Coronary artery (tissue), 2 donors: ENCODE measurements at regions not wholly inside any gene's neighbourhood (a gene's known extent, or its start where the extent isn't known, plus 50 kb on each side); places are given as distances from the start of the nearest gene placed in this dataset.
A peak's percentile ranks its signal among the peaks of the same experiment; 100 is the strongest.

ENCODE experiments used
- DNase-seq: peaks from one replicate; pipeline ENCODE4 v3.0.0-alpha.2; 2017; ENCODE audit warnings: low spot score
- H3K27ac ChIP-seq, 2 donors: fragments of 200-600 bp; sonication (generic); one replicate each; pipeline ENCODE4 v1.5.1; 2016 to 2019
- H3K4me3 ChIP-seq: fragments of 200-600 bp; sonication (generic); 2 replicates; pipeline ENCODE4 v1.5.1; 2016; ENCODE audit warnings: mild to moderate bottlenecking, moderate library complexity
- TF ChIP-seq, protein P1 (sequence below): fragments of 200-600 bp; sonication (generic); IDR thresholded peaks from one replicate; pipeline ENCODE4 v1.5.1; 2019; ENCODE audit warnings: antibody characterized with exemption

DNA sequence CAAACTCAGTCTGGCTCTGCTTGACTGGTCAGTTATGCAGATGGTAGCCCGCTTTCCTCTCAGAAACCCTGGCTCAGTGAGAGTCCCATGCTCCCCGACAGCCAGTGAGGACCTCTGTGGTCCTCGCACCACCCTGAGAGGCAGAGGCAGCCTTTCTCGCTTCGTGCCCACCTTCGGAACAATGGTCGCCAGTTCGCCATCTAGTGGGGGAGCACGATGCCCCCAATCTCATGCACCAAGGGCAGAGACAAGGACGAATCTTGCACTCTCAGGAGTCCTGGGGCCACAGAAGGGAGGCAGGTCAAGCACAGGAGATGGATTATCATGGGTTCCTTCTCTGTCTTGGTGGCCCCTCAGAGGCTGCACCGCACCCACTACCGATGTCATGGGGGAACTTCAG lies 75.2 kb downstream of the RHCG start:
- Histone ChIP-seq H3K27ac (no peak overlapping the region), H3K4me3 (no peak overlapping the region)
- no peak for DNase-seq
- TF ChIP-seq, protein P1, sequence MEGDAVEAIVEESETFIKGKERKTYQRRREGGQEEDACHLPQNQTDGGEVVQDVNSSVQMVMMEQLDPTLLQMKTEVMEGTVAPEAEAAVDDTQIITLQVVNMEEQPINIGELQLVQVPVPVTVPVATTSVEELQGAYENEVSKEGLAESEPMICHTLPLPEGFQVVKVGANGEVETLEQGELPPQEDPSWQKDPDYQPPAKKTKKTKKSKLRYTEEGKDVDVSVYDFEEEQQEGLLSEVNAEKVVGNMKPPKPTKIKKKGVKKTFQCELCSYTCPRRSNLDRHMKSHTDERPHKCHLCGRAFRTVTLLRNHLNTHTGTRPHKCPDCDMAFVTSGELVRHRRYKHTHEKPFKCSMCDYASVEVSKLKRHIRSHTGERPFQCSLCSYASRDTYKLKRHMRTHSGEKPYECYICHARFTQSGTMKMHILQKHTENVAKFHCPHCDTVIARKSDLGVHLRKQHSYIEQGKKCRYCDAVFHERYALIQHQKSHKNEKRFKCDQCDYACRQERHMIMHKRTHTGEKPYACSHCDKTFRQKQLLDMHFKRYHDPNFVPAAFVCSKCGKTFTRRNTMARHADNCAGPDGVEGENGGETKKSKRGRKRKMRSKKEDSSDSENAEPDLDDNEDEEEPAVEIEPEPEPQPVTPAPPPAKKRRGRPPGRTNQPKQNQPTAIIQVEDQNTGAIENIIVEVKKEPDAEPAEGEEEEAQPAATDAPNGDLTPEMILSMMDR, result no peak

DNA sequence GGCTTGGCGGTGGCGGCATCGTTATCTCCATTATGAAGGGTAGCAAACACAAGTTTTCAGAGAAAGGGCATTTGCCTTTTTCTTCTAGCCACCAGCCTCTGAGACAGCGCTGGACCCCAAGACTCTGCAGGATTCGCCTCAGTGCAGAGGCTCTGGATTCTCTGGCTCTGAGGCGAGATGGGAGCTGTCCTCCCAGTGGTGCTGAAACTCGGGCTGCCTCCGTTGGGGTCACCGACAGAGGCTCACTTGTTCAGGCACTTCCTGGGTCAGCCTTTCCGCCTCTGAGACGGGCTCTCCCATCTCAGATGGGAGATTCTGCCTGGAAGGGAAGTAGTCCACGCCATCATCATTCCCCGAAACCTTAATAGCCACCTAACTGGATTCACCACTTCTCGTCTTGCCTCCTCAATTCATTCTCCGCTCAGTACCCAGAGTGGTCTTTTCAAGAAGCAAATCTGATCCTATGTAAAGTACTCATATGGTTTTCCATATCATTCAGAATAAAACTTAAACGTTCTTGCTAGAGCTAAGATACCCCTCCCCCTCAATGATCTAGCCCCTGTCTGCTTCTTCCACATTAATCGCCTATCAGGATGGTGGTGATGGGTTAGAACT lies 76.9 kb downstream of the RHCG start:
- no peak for DNase-seq
- no peak overlapping the region for H3K27ac ChIP-seq
- TF ChIP-seq, protein P1, result no peak
- H3K4me3 ChIP-seq, result no peak overlapping the region

DNA sequence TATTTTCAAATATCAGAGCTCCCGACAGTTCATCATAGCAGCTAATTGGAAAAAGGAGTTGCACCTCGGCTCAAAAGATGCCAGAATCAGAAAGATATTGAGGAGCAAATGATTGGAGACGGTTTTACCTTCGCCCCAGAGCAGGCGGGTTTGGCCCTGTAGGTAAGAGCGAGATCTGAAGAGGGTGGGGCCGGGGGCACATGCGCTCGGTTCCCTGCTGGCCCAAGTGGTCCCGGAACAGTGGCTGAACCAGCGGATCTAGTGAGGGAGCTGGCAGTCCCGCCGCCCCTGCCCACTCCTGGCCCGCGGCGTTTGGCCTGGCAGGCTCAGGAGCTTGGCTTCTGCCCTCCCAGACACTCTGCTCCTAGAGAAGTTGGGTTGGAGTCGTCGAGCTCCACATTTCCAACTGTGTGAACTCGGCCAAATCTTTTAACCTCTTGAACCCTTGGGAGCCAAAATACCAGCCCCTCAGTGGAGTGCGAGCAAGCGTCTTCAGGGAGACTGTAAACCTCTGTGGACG lies 79.1 kb downstream of the RHCG start:
- Histone ChIP-seq H3K4me3 (no peak overlapping the region), H3K27ac (no peak overlapping the region)
- no peak for DNase-seq
- TF ChIP-seq, protein P1, result no peak

GRCh38 chr15:89416339-89417183 lies 79.8 kb downstream of the RHCG start:
- no peak overlapping the region for H3K4me3 ChIP-seq
- DNase-seq, result no peak
- TF ChIP-seq, protein P1, result peak; percentile 48

GRCh38 chr15:89414571-89414970 lies 79.9 kb upstream of the POLG start:
- H3K4me3 ChIP-seq, result no peak overlapping the region
- no peak for DNase-seq
- no peak overlapping the region for H3K27ac ChIP-seq
- TF ChIP-seq, protein P1, result no peak

More at GRCh38 chr15:89416339-89417183, 79.8 kb downstream of the RHCG start:
- H3K27ac ChIP-seq, result no peak overlapping the region

- TF ChIP-seq, protein P1, result no peak
- no peak for DNase-seq
- no peak overlapping the region for H3K4me3 ChIP-seq
These were observed 79.3 kb upstream of the POLG start for GRCh38 chr15:89413877-89414276.

More at GRCh38 chr15:89413877-89414276, 79.3 kb upstream of the POLG start:
- H3K27ac ChIP-seq, result no peak overlapping the region
